ENCODE measurements at regions not wholly inside any gene's neighbourhood (a gene's known extent, or its start where the extent isn't known, plus 50 kb on each side); places are given as distances from the start of the nearest gene placed in this dataset.

- H3K4ac ChIP-seq (replicated peaks; ENCODE audit: insufficient read length, low read depth, low read length), result no peak overlapping the region
- H3K14ac ChIP-seq (ENCODE audit: insufficient read length), result no peak overlapping the region
- FAIRE-seq (no peak), DNase-seq (ENCODE audit: low read depth in 1 of 2, low spot score in 2 of 2) (no peak)
- H3K9ac ChIP-seq (replicated peaks in 1 of 4; ENCODE audit: extremely low read depth in 1 of 4, low read depth in 3 of 4, low read length in 3 of 4), result no peak overlapping the region
- no peak overlapping the region for H3K4me3 ChIP-seq (ENCODE audit: extremely low read depth in 1 of 4, insufficient read depth in 2 of 4, low read depth in 3 of 4, low read length in 4 of 4)
- no peak overlapping the region for H3K18ac ChIP-seq (ENCODE audit: extremely low read depth, low read length)
- no peaks in the 10 kb centered on the region for H3K79me2 ChIP-seq (ENCODE audit: control insufficient read depth in 1 of 2, insufficient read depth in 2 of 2, low read length in 2 of 2)
- no peak overlapping the region for H2BK5ac ChIP-seq (ENCODE audit: low read depth, low read length)
- H3K27ac ChIP-seq (ENCODE audit: low read depth, low read length), result no peak overlapping the region
- no peak overlapping the region for H4K8ac ChIP-seq (ENCODE audit: extremely low read depth, insufficient read depth, low read length)
- H4K20me1 ChIP-seq (replicated peaks in 1 of 2; ENCODE audit: control insufficient read depth in 1 of 2, insufficient read depth in 2 of 2, low read length in 2 of 2), result no peaks in the 10 kb centered on the region
- no peak overlapping the region for H3K56ac ChIP-seq (replicated peaks; ENCODE audit: insufficient read length, low read depth, low read length)
- no peaks in the 10 kb centered on the region; a peak in 1 of 7 replicates for H3K4me1 ChIP-seq (replicated peaks in 1 of 4; ENCODE audit: control insufficient read depth in 3 of 4, insufficient read depth in 4 of 4, low read length in 3 of 4)
- H3K9me3 ChIP-seq (ENCODE audit: insufficient read depth in 2 of 2, low read depth in 1 of 2, low read length in 1 of 2), result no peaks in the 10 kb centered on the region
- H3K79me1 ChIP-seq (ENCODE audit: low read depth, low read length), result no peaks in the 10 kb centered on the region
- no peak overlapping the region for H3K4me2 ChIP-seq (ENCODE audit: insufficient read depth in 1 of 2, low read depth in 2 of 2, low read length in 2 of 2)
- ChIA-PET POLR2A (ENCODE audit: partially characterized antibody) (no interaction called here), CTCF (ENCODE audit: partially characterized antibody) (interaction anchor here (0.7 to 1.8 kb wide), 3 partner anchors 12 to 56 kb away, joined by 3 to 5 read pairs (median 5); no protein-coding TSS in a partner anchor)
- H3K23me2 ChIP-seq (ENCODE audit: low read depth, low read length), result no peaks in the 10 kb centered on the region
- H2AFZ ChIP-seq (ENCODE audit: low read length), result no peak overlapping the region
- H3K36me3 ChIP-seq (ENCODE audit: control insufficient read depth in 2 of 4, insufficient read depth in 4 of 4, low read length in 3 of 4), result no peaks in the 10 kb centered on the region
- no peak overlapping the region for H2BK120ac ChIP-seq (replicated peaks; ENCODE audit: low read depth, low read length)
- no peaks in the 10 kb centered on the region for H3K27me3 ChIP-seq (replicated peaks in 1 of 4; ENCODE audit: control insufficient read depth in 3 of 4, extremely low read depth in 1 of 4, insufficient read depth in 3 of 4, low read length in 3 of 4)
- no peak overlapping the region for H4K91ac ChIP-seq (replicated peaks; ENCODE audit: insufficient read length, low read length)
- no peak overlapping the region for H2BK20ac ChIP-seq (ENCODE audit: low read length)
- no peak overlapping the region for H4K5ac ChIP-seq (ENCODE audit: insufficient read length, low read depth, low read length)
- no peak overlapping the region for H2AK5ac ChIP-seq (ENCODE audit: low read depth, low read length)
- no peak overlapping the region for H2BK15ac ChIP-seq (ENCODE audit: low read length)
- WGBS, 2 experiments (ENCODE audit: extremely low coverage in 1 of 2, insufficient coverage in 1 of 2, insufficient read length in 1 of 2, insufficient replicate concordance in 2 of 2, low coverage in 1 of 2, low lambda C conversion rate in 2 of 2, missing lambda C conversion rate in 1 of 2), result 94% methylated on average over 8 of the region's 8 CpGs; no CpG with 5 or more reads in 1 of the 2 experiments
- no peak overlapping the region for H2BK12ac ChIP-seq (ENCODE audit: low read depth, low read length)
- H3K23ac ChIP-seq (ENCODE audit: insufficient read length), result no peak overlapping the region
- no peak for TF ChIP-seq TEAD4 (IDR thresholded peaks at IDR 0.05; ENCODE audit: low read depth, low read length)
- TF ChIP-seq MAX (IDR thresholded peaks at IDR 0.05), result no peak
- no peak for TF ChIP-seq ATF3 (IDR thresholded peaks at IDR 0.05; ENCODE audit: insufficient read depth, low read depth, low read length)
- TF ChIP-seq SP1 (IDR thresholded peaks at IDR 0.05; ENCODE audit: low read depth, low read length), result no peak
- no peak for TF ChIP-seq JUND (IDR thresholded peaks at IDR 0.05; ENCODE audit: low read length)
- TF ChIP-seq SIX5 (IDR thresholded peaks at IDR 0.05; ENCODE audit: low read depth, low read length), result no peak
- TF ChIP-seq, protein P1, sequence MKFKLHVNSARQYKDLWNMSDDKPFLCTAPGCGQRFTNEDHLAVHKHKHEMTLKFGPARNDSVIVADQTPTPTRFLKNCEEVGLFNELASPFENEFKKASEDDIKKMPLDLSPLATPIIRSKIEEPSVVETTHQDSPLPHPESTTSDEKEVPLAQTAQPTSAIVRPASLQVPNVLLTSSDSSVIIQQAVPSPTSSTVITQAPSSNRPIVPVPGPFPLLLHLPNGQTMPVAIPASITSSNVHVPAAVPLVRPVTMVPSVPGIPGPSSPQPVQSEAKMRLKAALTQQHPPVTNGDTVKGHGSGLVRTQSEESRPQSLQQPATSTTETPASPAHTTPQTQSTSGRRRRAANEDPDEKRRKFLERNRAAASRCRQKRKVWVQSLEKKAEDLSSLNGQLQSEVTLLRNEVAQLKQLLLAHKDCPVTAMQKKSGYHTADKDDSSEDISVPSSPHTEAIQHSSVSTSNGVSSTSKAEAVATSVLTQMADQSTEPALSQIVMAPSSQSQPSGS (IDR thresholded peaks at IDR 0.05; ENCODE audit: low read length), result no peak
- no peak for TF ChIP-seq POLR2A (IDR thresholded peaks at IDR 0.05; ENCODE audit: control extremely low read depth in 1 of 2, low read depth in 2 of 2, low read length in 2 of 2)
- no peak for TF ChIP-seq POLR2AphosphoS5 (IDR thresholded peaks at IDR 0.05; ENCODE audit: low read depth, low read length)
- no peak for TF ChIP-seq SIRT6 (IDR thresholded peaks at IDR 0.05; ENCODE audit: low read length)
- no peak for TF ChIP-seq SP4 (IDR thresholded peaks at IDR 0.05; ENCODE audit: low read length)
- TF ChIP-seq RFX5 (IDR thresholded peaks at IDR 0.05; ENCODE audit: borderline replicate concordance, low read depth, low read length), result no peak
- no peak for TF ChIP-seq CTBP2 (IDR thresholded peaks at IDR 0.05; ENCODE audit: borderline replicate concordance, insufficient read depth, insufficient read length, low read length)
Measured at GRCh38 chr18:76713432-76713831, 108.9 kb upstream of the ZNF236 start.

Measured in H1 (cell line).